ENCODE measurements at regions not wholly inside any gene's neighbourhood (a gene's known extent, or its start where the extent isn't known, plus 50 kb on each side); places are given as distances from the start of the nearest gene placed in this dataset.

DNA sequence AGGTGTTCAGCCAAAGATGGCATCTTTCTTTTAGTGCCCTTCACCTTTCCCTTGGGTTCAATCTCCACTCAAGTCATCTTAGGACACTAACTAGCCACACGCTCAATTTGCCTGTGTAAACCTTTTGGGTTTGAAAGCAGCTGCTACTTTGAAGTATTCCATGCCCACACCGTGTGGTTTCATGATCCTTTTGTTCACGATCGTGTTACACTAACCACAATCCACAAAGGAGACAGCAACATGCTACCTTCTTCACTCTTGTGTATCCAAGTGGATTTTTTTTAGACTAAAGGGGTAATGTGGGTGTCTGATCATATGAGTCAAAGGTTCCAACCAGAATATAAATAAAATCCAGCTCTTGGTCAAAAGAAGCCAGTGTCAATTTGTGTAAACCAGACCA is 122.7 kb upstream of the FAR2 start:
- H3K9ac ChIP-seq (ENCODE audit: control insufficient read depth, insufficient read depth, low read length) = no peak overlapping the region
- no peak overlapping the region for H3K4me3 ChIP-seq
- H4K20me1 ChIP-seq (ENCODE audit: control insufficient read depth, insufficient read depth) = no peaks in the 10 kb centered on the region
- no peak overlapping the region for H3K4me2 ChIP-seq (ENCODE audit: control insufficient read depth, insufficient read depth)
- ATAC-seq (no peak), DNase-seq (ENCODE audit: low read depth, low spot score) (no peak), FAIRE-seq (no peak)
- in situ Hi-C loops (cut with MboI) = no loop called here
- BruUV-seq (replicated peaks) = no TSS peak
- H3K27ac ChIP-seq (ENCODE audit: control insufficient read depth, insufficient read depth) = no peak overlapping the region
- no peaks in the 10 kb centered on the region for H3K27me3 ChIP-seq (replicated peaks in 1 of 2; ENCODE audit: control insufficient read depth in 2 of 2, insufficient read depth in 2 of 2, low read length in 1 of 2)
- no peaks in the 10 kb centered on the region for H3K9me3 ChIP-seq (replicated peaks; ENCODE audit: control insufficient read depth, insufficient read depth, low read length)
- SMC1A ChIA-PET (ENCODE audit: uncharacterized antibody, unreplicated experiment) = interaction anchor here (1.0 to 1.9 kb wide), 4 partner anchors 8 to 47 kb away, joined by 3 to 7 read pairs (median 4); no protein-coding TSS in a partner anchor
- no peaks in the 10 kb centered on the region for H3K4me1 ChIP-seq (ENCODE audit: control insufficient read depth, insufficient read depth, low read length)
- RAD21 ChIA-PET (ENCODE audit: unreplicated experiment) = interaction anchor here (1.3 kb wide), 1 partner anchor 62 kb away, joined by 4 read pairs; no protein-coding TSS in a partner anchor
- H3K79me2 ChIP-seq (ENCODE audit: control insufficient read depth, insufficient read depth, low read length) = no peaks in the 10 kb centered on the region
- H3K36me3 ChIP-seq (ENCODE audit: control insufficient read depth in 2 of 2, insufficient read depth in 2 of 2, low read length in 1 of 2) = no peaks in the 10 kb centered on the region
- POLR2A ChIA-PET = no interaction called here
- CTCF ChIA-PET = interaction anchor here (1.3 kb wide), 1 partner anchor 15 kb away, joined by 3 read pairs; no protein-coding TSS in a partner anchor
- no peak overlapping the region for H2AFZ ChIP-seq (ENCODE audit: control insufficient read depth, low read depth, low read length)
- TF ChIP-seq SRF (IDR thresholded peaks at IDR 0.05; ENCODE audit: low read depth in 2 of 2, low read length in 2 of 2) (no peak), FOXM1 (IDR thresholded peaks at IDR 0.05; ENCODE audit: low read depth, low read length) (no peak), NFYB (IDR thresholded peaks at IDR 0.05; ENCODE audit: insufficient read depth, low read depth, low read length) (no peak), CHD1 (IDR thresholded peaks at IDR 0.05; ENCODE audit: low read depth, low read length) (no peak), MEF2A (IDR thresholded peaks at IDR 0.05; ENCODE audit: insufficient read depth, low read depth, low read length) (no peak), STAT1 (conservative IDR thresholded peaks at IDR 0.05) (no peak), ASH2L (IDR thresholded peaks at IDR 0.05; ENCODE audit: borderline replicate concordance, low read depth) (no peak), RAD21 (IDR thresholded peaks at IDR 0.05; ENCODE audit: insufficient read depth, low read depth, low read length) (no peak), STAT3 (IDR thresholded peaks at IDR 0.05; ENCODE audit: low read depth, low read length) (no peak), HDGF (IDR thresholded peaks at IDR 0.05) (no peak), HDAC6 (IDR thresholded peaks at IDR 0.05; ENCODE audit: unreplicated experiment) (no peak), E2F4 (IDR thresholded peaks at IDR 0.05; ENCODE audit: low read depth, low read length) (no peak), ZNF592 (IDR thresholded peaks at IDR 0.05) (no peak), SIX5 (IDR thresholded peaks at IDR 0.05; ENCODE audit: low read depth, low read length, severe bottlenecking) (no peak)
- TF ChIP-seq, protein P1, sequence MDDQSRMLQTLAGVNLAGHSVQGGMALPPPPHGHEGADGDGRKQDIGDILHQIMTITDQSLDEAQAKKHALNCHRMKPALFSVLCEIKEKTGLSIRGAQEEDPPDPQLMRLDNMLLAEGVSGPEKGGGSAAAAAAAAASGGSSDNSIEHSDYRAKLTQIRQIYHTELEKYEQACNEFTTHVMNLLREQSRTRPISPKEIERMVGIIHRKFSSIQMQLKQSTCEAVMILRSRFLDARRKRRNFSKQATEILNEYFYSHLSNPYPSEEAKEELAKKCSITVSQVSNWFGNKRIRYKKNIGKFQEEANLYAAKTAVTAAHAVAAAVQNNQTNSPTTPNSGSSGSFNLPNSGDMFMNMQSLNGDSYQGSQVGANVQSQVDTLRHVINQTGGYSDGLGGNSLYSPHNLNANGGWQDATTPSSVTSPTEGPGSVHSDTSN (IDR thresholded peaks at IDR 0.05; ENCODE audit: insufficient replicate concordance, low read depth, low read length) = no peak
- intact Hi-C loops (cut with micrococcal nuclease; ENCODE audit: unreplicated experiment) = no loop called here
- 0% methylated on average over 4 of the region's 4 CpGs for WGBS (ENCODE audit: insufficient coverage, insufficient replicate concordance, low lambda C conversion rate, missing lambda C conversion rate)
